ENCODE measurements at regions not wholly inside any gene's neighbourhood (a gene's known extent, or its start where the extent isn't known, plus 50 kb on each side); places are given as distances from the start of the nearest gene placed in this dataset.
"Not testable (repeated sequence)": the region's sequence is repeated elsewhere in the genome, so short reads cannot be mapped to it uniquely, and the experiment has no call there.

DNA sequence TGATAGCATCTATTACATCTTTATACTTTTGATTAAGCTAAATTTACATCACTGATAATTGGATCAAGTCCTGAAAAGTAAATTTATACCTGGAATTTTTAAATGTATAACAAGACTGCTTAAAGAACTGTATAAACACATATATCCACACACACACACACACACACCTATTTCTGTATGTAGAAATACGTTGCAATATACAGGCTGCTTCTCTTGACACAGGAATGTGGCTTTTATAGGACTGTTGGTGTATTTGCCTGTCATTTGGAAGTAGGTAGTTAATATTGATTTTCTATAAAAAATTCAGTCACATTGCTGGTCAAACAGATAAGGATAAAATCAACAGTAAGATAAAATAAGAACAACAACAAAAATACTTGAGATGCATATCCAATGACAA lies 708.5 kb upstream of the RAG2 start (continued):
- TF ChIP-seq PCBP1 (IDR thresholded peaks at IDR 0.05; ENCODE audit: borderline replicate concordance, low read depth, low read length) (no peak), ZIK1 (CRISPR knock-in tag; IDR thresholded peaks at IDR 0.05; ENCODE audit: borderline replicate concordance, low read depth) (no peak), FUBP1 (CRISPR knock-in tag; IDR thresholded peaks at IDR 0.05; ENCODE audit: borderline replicate concordance) (no peak), IKZF5 (CRISPR knock-in tag; IDR thresholded peaks at IDR 0.05) (no peak), MEIS2 (CRISPR knock-in tag; IDR thresholded peaks at IDR 0.05) (no peak)
- TF ChIP-seq, protein P1, sequence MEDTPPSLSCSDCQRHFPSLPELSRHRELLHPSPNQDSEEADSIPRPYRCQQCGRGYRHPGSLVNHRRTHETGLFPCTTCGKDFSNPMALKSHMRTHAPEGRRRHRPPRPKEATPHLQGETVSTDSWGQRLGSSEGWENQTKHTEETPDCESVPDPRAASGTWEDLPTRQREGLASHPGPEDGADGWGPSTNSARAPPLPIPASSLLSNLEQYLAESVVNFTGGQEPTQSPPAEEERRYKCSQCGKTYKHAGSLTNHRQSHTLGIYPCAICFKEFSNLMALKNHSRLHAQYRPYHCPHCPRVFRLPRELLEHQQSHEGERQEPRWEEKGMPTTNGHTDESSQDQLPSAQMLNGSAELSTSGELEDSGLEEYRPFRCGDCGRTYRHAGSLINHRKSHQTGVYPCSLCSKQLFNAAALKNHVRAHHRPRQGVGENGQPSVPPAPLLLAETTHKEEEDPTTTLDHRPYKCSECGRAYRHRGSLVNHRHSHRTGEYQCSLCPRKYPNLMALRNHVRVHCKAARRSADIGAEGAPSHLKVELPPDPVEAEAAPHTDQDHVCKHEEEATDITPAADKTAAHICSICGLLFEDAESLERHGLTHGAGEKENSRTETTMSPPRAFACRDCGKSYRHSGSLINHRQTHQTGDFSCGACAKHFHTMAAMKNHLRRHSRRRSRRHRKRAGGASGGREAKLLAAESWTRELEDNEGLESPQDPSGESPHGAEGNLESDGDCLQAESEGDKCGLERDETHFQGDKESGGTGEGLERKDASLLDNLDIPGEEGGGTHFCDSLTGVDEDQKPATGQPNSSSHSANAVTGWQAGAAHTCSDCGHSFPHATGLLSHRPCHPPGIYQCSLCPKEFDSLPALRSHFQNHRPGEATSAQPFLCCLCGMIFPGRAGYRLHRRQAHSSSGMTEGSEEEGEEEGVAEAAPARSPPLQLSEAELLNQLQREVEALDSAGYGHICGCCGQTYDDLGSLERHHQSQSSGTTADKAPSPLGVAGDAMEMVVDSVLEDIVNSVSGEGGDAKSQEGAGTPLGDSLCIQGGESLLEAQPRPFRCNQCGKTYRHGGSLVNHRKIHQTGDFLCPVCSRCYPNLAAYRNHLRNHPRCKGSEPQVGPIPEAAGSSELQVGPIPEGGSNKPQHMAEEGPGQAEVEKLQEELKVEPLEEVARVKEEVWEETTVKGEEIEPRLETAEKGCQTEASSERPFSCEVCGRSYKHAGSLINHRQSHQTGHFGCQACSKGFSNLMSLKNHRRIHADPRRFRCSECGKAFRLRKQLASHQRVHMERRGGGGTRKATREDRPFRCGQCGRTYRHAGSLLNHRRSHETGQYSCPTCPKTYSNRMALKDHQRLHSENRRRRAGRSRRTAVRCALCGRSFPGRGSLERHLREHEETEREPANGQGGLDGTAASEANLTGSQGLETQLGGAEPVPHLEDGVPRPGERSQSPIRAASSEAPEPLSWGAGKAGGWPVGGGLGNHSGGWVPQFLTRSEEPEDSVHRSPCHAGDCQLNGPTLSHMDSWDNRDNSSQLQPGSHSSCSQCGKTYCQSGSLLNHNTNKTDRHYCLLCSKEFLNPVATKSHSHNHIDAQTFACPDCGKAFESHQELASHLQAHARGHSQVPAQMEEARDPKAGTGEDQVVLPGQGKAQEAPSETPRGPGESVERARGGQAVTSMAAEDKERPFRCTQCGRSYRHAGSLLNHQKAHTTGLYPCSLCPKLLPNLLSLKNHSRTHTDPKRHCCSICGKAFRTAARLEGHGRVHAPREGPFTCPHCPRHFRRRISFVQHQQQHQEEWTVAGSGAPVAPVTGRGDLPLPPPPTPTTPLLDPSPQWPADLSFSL (CRISPR knock-in tag; IDR thresholded peaks at IDR 0.05) = no peak
- TF ChIP-seq, protein P2, sequence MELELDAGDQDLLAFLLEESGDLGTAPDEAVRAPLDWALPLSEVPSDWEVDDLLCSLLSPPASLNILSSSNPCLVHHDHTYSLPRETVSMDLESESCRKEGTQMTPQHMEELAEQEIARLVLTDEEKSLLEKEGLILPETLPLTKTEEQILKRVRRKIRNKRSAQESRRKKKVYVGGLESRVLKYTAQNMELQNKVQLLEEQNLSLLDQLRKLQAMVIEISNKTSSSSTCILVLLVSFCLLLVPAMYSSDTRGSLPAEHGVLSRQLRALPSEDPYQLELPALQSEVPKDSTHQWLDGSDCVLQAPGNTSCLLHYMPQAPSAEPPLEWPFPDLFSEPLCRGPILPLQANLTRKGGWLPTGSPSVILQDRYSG (CRISPR knock-in tag; IDR thresholded peaks at IDR 0.05) = no peak

DNA sequence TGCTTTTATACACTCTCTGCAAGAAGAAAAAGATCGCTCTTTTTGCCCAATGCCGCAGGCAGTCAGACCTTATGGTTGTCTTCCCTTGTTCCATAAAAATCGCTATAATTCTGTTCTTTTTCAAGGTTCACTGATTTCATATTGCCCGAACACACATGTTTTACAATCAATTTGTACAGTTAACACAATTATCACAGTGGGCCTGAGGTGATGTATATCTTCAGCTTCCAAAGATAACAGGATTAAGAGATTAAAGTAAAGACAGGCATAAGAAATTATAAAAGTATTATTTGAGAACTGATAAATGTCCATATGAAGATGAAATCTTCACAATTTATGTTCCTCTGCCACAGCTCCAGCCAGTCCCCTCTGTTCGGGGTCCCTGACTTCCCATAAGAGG lies 703.4 kb upstream of the RAG2 start:
- H3K27me3 ChIP-seq (ENCODE audit: control insufficient read depth in 1 of 2, insufficient read depth in 2 of 2, low read length in 2 of 2); H2AFZ ChIP-seq (ENCODE audit: low read length); FAIRE-seq; POLR2A ChIA-PET; BruUV-seq (replicated peaks); H3K27ac ChIP-seq (ENCODE audit: extremely low read length, insufficient read depth, low read length); intact Hi-C loops (cut with micrococcal nuclease; ENCODE audit: unreplicated experiment); H4K20me1 ChIP-seq (ENCODE audit: insufficient read depth, low read length); CTCF ChIA-PET (ENCODE audit: low intra/inter-chr PET ratio, low total read pairs); H3K9ac ChIP-seq (ENCODE audit: insufficient read depth, low read depth, low read length); H3K36me3 ChIP-seq (replicated peaks in 1 of 2; ENCODE audit: control insufficient read depth in 1 of 2, insufficient read depth in 2 of 2, low read length in 2 of 2); H3K4me1 ChIP-seq (ENCODE audit: insufficient read depth, low read length); H3K4me2 ChIP-seq (ENCODE audit: low read depth, low read length); ATAC-seq; in situ Hi-C loops (cut with HindIII; ENCODE audit: extremely low pct_ligation_motif_present, low pct_unique_long_range_greater_than_20kb); H3K79me2 ChIP-seq (ENCODE audit: insufficient read depth, low read length); DNase-seq (ENCODE audit: low spot score); H3K4me3 ChIP-seq (replicated peaks in 1 of 3; ENCODE audit: insufficient read depth in 1 of 3, low read depth in 2 of 3, low read length in 3 of 3): not testable (repeated sequence)
- peaks cover 92% of the 10 kb centered on the region for H3K9me3 ChIP-seq (ENCODE audit: low read length)
- WGBS (ENCODE audit: low lambda C conversion rate) = 23% methylated on average over 5 of the region's 5 CpGs

All from HepG2 (cell line).